Thyroid gland (tissue), 4 donors: ENCODE measurements at regions not wholly inside any gene's neighbourhood (a gene's known extent, or its start where the extent isn't known, plus 50 kb on each side); places are given as distances from the start of the nearest gene placed in this dataset.

Experiments used
- POLR2A ChIP-seq, 2 donors: fragments of 450-650 bp; IDR thresholded peaks; one replicate each; pipeline ENCODE4 v1.6.1; 2017; ENCODE audit warnings: antibody characterized with exemption in 2 of 2, mild to moderate bottlenecking in 2 of 2, moderate library complexity in 1 of 2
- TF ChIP-seq, protein P1 (sequence below), 6 experiments: fragments of 200-600 bp in 3 of 6; fragments of 450-650 bp in 3 of 6; sonication (generic) in 3 of 6; IDR thresholded peaks; one replicate each; pipeline ENCODE4 v1.5.1; 2016 to 2019; ENCODE audit warnings: antibody characterized with exemption in 6 of 6, mild to moderate bottlenecking in 2 of 6, inconsistent platforms in 1 of 6, moderate library complexity in 1 of 6

DNA sequence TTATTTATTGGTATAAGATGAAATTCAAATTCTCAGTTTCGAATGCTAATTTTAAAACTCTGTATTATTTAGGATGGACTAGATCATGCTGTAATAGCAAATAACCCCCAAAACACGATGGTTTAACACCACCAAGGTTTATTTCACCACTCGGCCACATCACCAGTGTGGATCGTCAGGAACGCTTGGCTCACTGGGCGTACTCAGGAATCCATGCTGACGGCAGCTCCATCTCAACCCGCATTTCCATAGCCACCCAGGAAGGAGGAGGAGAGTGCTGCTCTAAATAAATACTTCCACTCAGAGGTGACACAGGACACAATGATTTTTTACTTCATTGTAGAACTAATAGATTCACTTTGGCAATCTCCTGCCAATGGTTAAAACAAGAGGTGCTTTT, 347.4 kb downstream of the SH3GL2 start:
- TF ChIP-seq, protein P1, sequence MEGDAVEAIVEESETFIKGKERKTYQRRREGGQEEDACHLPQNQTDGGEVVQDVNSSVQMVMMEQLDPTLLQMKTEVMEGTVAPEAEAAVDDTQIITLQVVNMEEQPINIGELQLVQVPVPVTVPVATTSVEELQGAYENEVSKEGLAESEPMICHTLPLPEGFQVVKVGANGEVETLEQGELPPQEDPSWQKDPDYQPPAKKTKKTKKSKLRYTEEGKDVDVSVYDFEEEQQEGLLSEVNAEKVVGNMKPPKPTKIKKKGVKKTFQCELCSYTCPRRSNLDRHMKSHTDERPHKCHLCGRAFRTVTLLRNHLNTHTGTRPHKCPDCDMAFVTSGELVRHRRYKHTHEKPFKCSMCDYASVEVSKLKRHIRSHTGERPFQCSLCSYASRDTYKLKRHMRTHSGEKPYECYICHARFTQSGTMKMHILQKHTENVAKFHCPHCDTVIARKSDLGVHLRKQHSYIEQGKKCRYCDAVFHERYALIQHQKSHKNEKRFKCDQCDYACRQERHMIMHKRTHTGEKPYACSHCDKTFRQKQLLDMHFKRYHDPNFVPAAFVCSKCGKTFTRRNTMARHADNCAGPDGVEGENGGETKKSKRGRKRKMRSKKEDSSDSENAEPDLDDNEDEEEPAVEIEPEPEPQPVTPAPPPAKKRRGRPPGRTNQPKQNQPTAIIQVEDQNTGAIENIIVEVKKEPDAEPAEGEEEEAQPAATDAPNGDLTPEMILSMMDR (IDR thresholded peaks at IDR 0.05): no peak
- TF ChIP-seq POLR2A (IDR thresholded peaks at IDR 0.05): no peak
